Ascending aorta (tissue), 2 donors: ENCODE measurements at regions not wholly inside any gene's neighbourhood (a gene's known extent, or its start where the extent isn't known, plus 50 kb on each side); places are given as distances from the start of the nearest gene placed in this dataset.

ENCODE experiments used
- DNase-seq, 2 donors: peaks; one replicate each; pipeline ENCODE4 v3.0.0-alpha.2; 2019; ENCODE audit warnings: low spot score in 2 of 2
- H3K27ac ChIP-seq, 2 donors: fragments of 200-600 bp; sonication (generic); one replicate each; pipeline ENCODE4 v1.5.1; 2016 to 2017; ENCODE audit warnings: mild to moderate bottlenecking in 1 of 2
- H3K27me3 ChIP-seq: fragments of 200-600 bp; sonication (generic); one replicate; pipeline ENCODE4 v1.5.1; 2017
- H3K36me3 ChIP-seq, 2 donors: fragments of 200-600 bp; sonication (generic); one replicate each; pipeline ENCODE4 v1.5.1; 2016
- H3K4me1 ChIP-seq, 2 donors: fragments of 200-600 bp; sonication (generic); one replicate each; pipeline ENCODE4 v1.5.1; 2016 to 2017; ENCODE audit warnings: mild to moderate bottlenecking in 1 of 2
- H3K4me3 ChIP-seq, 2 donors: fragments of 200-600 bp; sonication (generic); one replicate each; pipeline ENCODE4 v1.5.1; 2016 to 2017; ENCODE audit warnings: mild to moderate bottlenecking in 1 of 2
- H3K9me3 ChIP-seq, 2 donors: fragments of 200-600 bp; sonication (generic); one replicate each; pipeline ENCODE4 v1.5.1; 2016
- CTCF ChIP-seq, 3 experiments: fragments of 200-600 bp in 2 of 3; fragments of 450-650 bp in 1 of 3; sonication (generic) in 2 of 3; IDR thresholded peaks; one replicate each; pipeline ENCODE4 v1.5.1; 2016 to 2019; ENCODE audit warnings: antibody characterized with exemption in 3 of 3, mild to moderate bottlenecking in 1 of 3, moderate library complexity in 1 of 3
- intact Hi-C: fragments of 100-400 bp; cut with DNase I; formaldehyde crosslinking; loops from one replicate; pipeline ENCODE4 v1.15.1; 2023

- TF ChIP-seq CTCF (IDR thresholded peaks at IDR 0.05): no peak
Measured at GRCh38 chr2:7373156-7373555, 455.9 kb downstream of the RNF144A start.

GRCh38 chr2:7375901-7376300, 458.7 kb downstream of the RNF144A start:
- no peaks in the 10 kb centered on the region for H3K4me1 ChIP-seq
- H3K36me3 ChIP-seq: no peaks in the 10 kb centered on the region
- no peak overlapping the region for H3K4me3 ChIP-seq
- no peaks in the 10 kb centered on the region for H3K9me3 ChIP-seq
- no peak for DNase-seq
- H3K27ac ChIP-seq: no peak overlapping the region
- intact Hi-C loops: no loop called here
- H3K27me3 ChIP-seq: no peaks in the 10 kb centered on the region
- TF ChIP-seq CTCF (IDR thresholded peaks at IDR 0.05): no peak

More at GRCh38 chr2:7373156-7373555, 455.9 kb downstream of the RNF144A start:
- no peak overlapping the region for H3K4me3 ChIP-seq
- H3K4me1 ChIP-seq: no peaks in the 10 kb centered on the region
- intact Hi-C loops: no loop called here
- H3K36me3 ChIP-seq: no peaks in the 10 kb centered on the region
- DNase-seq: no peak
- no peaks in the 10 kb centered on the region for H3K27me3 ChIP-seq
- no peak overlapping the region for H3K27ac ChIP-seq
- H3K9me3 ChIP-seq: peaks cover 7% of the 10 kb centered on the region in 2 donors

GRCh38 chr2:7377916-7378569, 460.8 kb downstream of the RNF144A start:
- Histone ChIP-seq H3K36me3 (no peaks in the 10 kb centered on the region), H3K27me3 (no peaks in the 10 kb centered on the region), H3K9me3 (no peaks in the 10 kb centered on the region), H3K27ac (no peak overlapping the region), H3K4me3 (no peak overlapping the region), H3K4me1 (no peaks in the 10 kb centered on the region)
- no peak for DNase-seq
- intact Hi-C loops: no loop called here
- TF ChIP-seq CTCF (IDR thresholded peaks at IDR 0.05): no peak

- no peaks in the 10 kb centered on the region for H3K9me3 ChIP-seq
- H3K4me3 ChIP-seq: no peak overlapping the region
- H3K36me3 ChIP-seq: no peaks in the 10 kb centered on the region
- no peak for DNase-seq
- H3K4me1 ChIP-seq: no peaks in the 10 kb centered on the region
- H3K27me3 ChIP-seq: no peaks in the 10 kb centered on the region
- no peak for TF ChIP-seq CTCF (IDR thresholded peaks at IDR 0.05)
- intact Hi-C loops: no loop called here
- H3K27ac ChIP-seq: no peak overlapping the region
Measured at GRCh38 chr2:7378591-7378990, 461.4 kb downstream of the RNF144A start.

GRCh38 chr2:7379799-7380198, 462.6 kb downstream of the RNF144A start:
- no peak for TF ChIP-seq CTCF (IDR thresholded peaks at IDR 0.05)
- no peaks in the 10 kb centered on the region for H3K36me3 ChIP-seq
- H3K4me3 ChIP-seq: no peak overlapping the region
- H3K9me3 ChIP-seq: no peaks in the 10 kb centered on the region
- no peak overlapping the region for H3K27ac ChIP-seq
- H3K27me3 ChIP-seq: no peaks in the 10 kb centered on the region
- intact Hi-C loops: no loop called here
- H3K4me1 ChIP-seq: no peaks in the 10 kb centered on the region
- DNase-seq: no peak
